Pancreas (tissue), 10 donors: ENCODE measurements at regions not wholly inside any gene's neighbourhood (a gene's known extent, or its start where the extent isn't known, plus 50 kb on each side); places are given as distances from the start of the nearest gene placed in this dataset.
A peak's percentile ranks its signal among the peaks of the same experiment; 100 is the strongest.
"Not testable (repeated sequence)": the region's sequence is repeated elsewhere in the genome, so short reads cannot be mapped to it uniquely, and the experiment has no call there.

Source experiments
- ATAC-seq, 4 donors: fragments of 200-7000 bp; cut with Tn5 transposase; one replicate each; pipeline versions ENCODE4 v1.8.0 to v1.9.1; 2020; ENCODE audit warnings: mild to moderate bottlenecking in 4 of 4, moderate library complexity in 4 of 4
- DNase-seq, 6 donors: peaks; one replicate each; pipeline ENCODE4 v3.0.0-alpha.2; 2020
- FAIRE-seq: peaks from 2 replicates; lab custom pipeline; 2012; peaks lifted over from hg19 to GRCh38; lab: Jason Lieb, UNC
- H3K27ac ChIP-seq, 4 donors: fragments of 200-600 bp; sonication (generic); 1 replicate in 3 of 4; 2 replicates in 1 of 4; pipeline versions ENCODE4 v1.5.0 to v1.8.0; 2020
- H3K27me3 ChIP-seq, 4 donors: fragments of 200-600 bp; one replicate each; pipeline ENCODE4 v1.8.0; 2021
- H3K36me3 ChIP-seq, 3 donors: fragments of 200-600 bp; sonication (generic) in 1 of 3; one replicate each; pipeline versions ENCODE4 v1.5.0 to v1.8.0; 2020 to 2021
- H3K4me1 ChIP-seq, 3 donors: fragments of 200-600 bp; one replicate each; pipeline ENCODE4 v1.8.0; 2021
- H3K4me3 ChIP-seq, 4 donors: fragments of 200-600 bp; sonication (generic) in 2 of 4; one replicate each; pipeline versions ENCODE4 v1.5.0 to v1.8.0; 2020 to 2021
- H3K9me3 ChIP-seq, 4 donors: fragments of 200-600 bp; one replicate each; pipeline ENCODE4 v1.8.0; 2021
- CTCF ChIP-seq, 4 donors: fragments of 200-600 bp; sonication (generic) in 3 of 4; IDR thresholded peaks; one replicate each; pipeline versions ENCODE4 v1.5.0 to v1.8.0; 2021; ENCODE audit warnings: antibody characterized with exemption in 4 of 4
- WGBS, 2 donors: extraction: QIAGEN DNeasy Blood & Tissue Kit; methylation state at CpG; one replicate each; pipeline ENCODE4 v1.1.7; 2013; 5-methylcytosine and 5-hydroxymethylcytosine counted together
- intact Hi-C, 3 donors: fragments of 100-400 bp; cut with DNase I; formaldehyde crosslinking; loops; one replicate each; pipeline versions ENCODE4 v1.11.1 to v1.14.2; 2022
- donor health status: healthy with polysubstance abuse.
- donor health status: DM: no; HTN: no; CAD: no; lungs with moderate emphysema.
- donor health status: DM: no; HTN: no; CAD: no.
- donor health status: control.
- donor health status: control.
- donor health status: Bipolar disorder and iron deficiency.
- donor health status: DM: yes; HTN: yes; CAD: no.
- donor health status: DM: no; HTN: no; CAD: no.
- donor health status: DM: no; HTN: no; CAD: no.
- donor health status: DM: yes; HTN: yes; CAD: no.

- H3K36me3 ChIP-seq: no peaks in the 10 kb centered on the region
- intact Hi-C loops: no loop called here
- no peak overlapping the region for H3K4me3 ChIP-seq
- DNase-seq (no peak), ATAC-seq (no peak), FAIRE-seq (no peak)
- H3K27me3 ChIP-seq: no peaks in the 10 kb centered on the region
- H3K9me3 ChIP-seq: no peaks in the 10 kb centered on the region
- no peak overlapping the region for H3K27ac ChIP-seq
- no peaks in the 10 kb centered on the region for H3K4me1 ChIP-seq
- 49 to 66% methylated on average over 2 of the region's 2 CpGs for WGBS, 2 donors
- no peak for TF ChIP-seq CTCF (IDR thresholded peaks at IDR 0.05)
These were observed 55.6 kb downstream of the OR4C45 start for GRCh38 chr11:50088231-50088630.

GRCh38 chr11:50098186-50098725, 65.6 kb downstream of the OR4C45 start:
- no peak for ATAC-seq
- WGBS, 2 donors: 23 to 26% methylated on average over 2 of the region's 2 CpGs

GRCh38 chr11:50102916-50103315, 70.2 kb downstream of the OR4C45 start:
- TF ChIP-seq CTCF (IDR thresholded peaks at IDR 0.05): no peak
- H3K9me3 ChIP-seq: no peaks in the 10 kb centered on the region
- FAIRE-seq (no peak), DNase-seq (no peak), ATAC-seq (no peak)
- H3K27ac ChIP-seq: no peak overlapping the region
- no peak overlapping the region for H3K4me3 ChIP-seq
- H3K4me1 ChIP-seq: no peaks in the 10 kb centered on the region
- intact Hi-C loops: no loop called here
- no peaks in the 10 kb centered on the region for H3K36me3 ChIP-seq
- H3K27me3 ChIP-seq: no peaks in the 10 kb centered on the region

More at GRCh38 chr11:50098186-50098725, 65.6 kb downstream of the OR4C45 start:
- Histone ChIP-seq H3K36me3 (no peaks in the 10 kb centered on the region), H3K4me3 (no peak overlapping the region), H3K9me3 (no peaks in the 10 kb centered on the region), H3K27me3 (no peaks in the 10 kb centered on the region), H3K27ac (no peak overlapping the region), H3K4me1 (no peaks in the 10 kb centered on the region)
- DNase-seq (no peak), FAIRE-seq (no peak)
- intact Hi-C loops: no loop called here
- no peak for TF ChIP-seq CTCF (IDR thresholded peaks at IDR 0.05)

- DNase-seq, intact Hi-C loops, H3K9me3 ChIP-seq, ATAC-seq, H3K36me3 ChIP-seq, H3K27me3 ChIP-seq, H3K4me3 ChIP-seq, FAIRE-seq, H3K27ac ChIP-seq, H3K4me1 ChIP-seq: not testable (repeated sequence)
- WGBS, 2 donors: 29 to 40% methylated on average over 2 of the region's 2 CpGs
These were observed 108.0 kb downstream of the OR4C45 start for GRCh38 chr11:50140686-50141085.

GRCh38 chr11:50146308-50146707, 113.6 kb downstream of the OR4C45 start:
- H3K4me1 ChIP-seq, DNase-seq, intact Hi-C loops, H3K27me3 ChIP-seq, H3K4me3 ChIP-seq, FAIRE-seq, H3K9me3 ChIP-seq, H3K36me3 ChIP-seq, H3K27ac ChIP-seq: not testable (repeated sequence)
- peak in 1 of 4 donors; percentile 38 for ATAC-seq
- 32 to 34% methylated on average over 3 of the region's 3 CpGs for WGBS, 2 donors

GRCh38 chr11:50147946-50148345, 115.3 kb downstream of the OR4C45 start:
- DNase-seq, H3K36me3 ChIP-seq, H3K9me3 ChIP-seq, ATAC-seq, H3K27ac ChIP-seq, intact Hi-C loops, H3K27me3 ChIP-seq, H3K4me1 ChIP-seq, H3K4me3 ChIP-seq: not testable (repeated sequence)
- FAIRE-seq: peak; percentile 23
- WGBS, 2 donors: 50 to 53% methylated on average over 2 of the region's 2 CpGs
